Motor neuron (in vitro differentiated cells): ENCODE measurements at regions not wholly inside any gene's neighbourhood (a gene's known extent, or its start where the extent isn't known, plus 50 kb on each side); places are given as distances from the start of the nearest gene placed in this dataset.

ENCODE experiments used
- ATAC-seq, 8 experiments: fragments of 200-7000 bp; cut with Tn5 transposase; replicated peaks in 6 of 8; 2 replicates each; pipeline ENCODE4 v1.8.0; 2021; ENCODE audit warnings: mild to moderate bottlenecking in 8 of 8, moderate library complexity in 8 of 8
- H3K27ac ChIP-seq, 2 donors: fragments of 250-450 bp; sonication (Bioruptor Pico); 2 replicates each; pipeline ENCODE4 v1.9.0; 2021; ENCODE audit warnings: antibody characterized with exemption in 2 of 2, mild to moderate bottlenecking in 2 of 2, moderate library complexity in 1 of 2
- H3K4me1 ChIP-seq, 2 donors: fragments of 250-450 bp; sonication (Bioruptor Pico); replicated peaks in 1 of 2; 2 replicates each; pipeline ENCODE4 v1.6.1; 2021; ENCODE audit warnings: antibody characterized with exemption in 2 of 2, mild to moderate bottlenecking in 2 of 2, moderate library complexity in 1 of 2
- H3K4me3 ChIP-seq, 5 donors: fragments of 250-450 bp; sonication (Bioruptor Pico); 2 replicates each; pipeline ENCODE4 v1.9.0; 2021; ENCODE audit warnings: antibody characterized with exemption in 5 of 5, mild to moderate bottlenecking in 5 of 5, moderate library complexity in 4 of 5
- WGBS, 10 experiments: fragments of 450-650 bp; shearing (Covaris generic); methylation state at CpG; one replicate each; pipeline ENCODE4 v1.0.0; 2022; 5-methylcytosine and 5-hydroxymethylcytosine counted together
- in situ Hi-C, 9 experiments: fragments of 400-800 bp; cut with MboI; loops; one replicate each; pipeline ENCODE4 v1.15.0; 2021; ENCODE audit warnings: low sequenced_read_pairs in 9 of 9, low pct_unique_long_range_greater_than_20kb in 2 of 9; ENCODE audit not compliant: unreplicated experiment in 9 of 9

DNA sequence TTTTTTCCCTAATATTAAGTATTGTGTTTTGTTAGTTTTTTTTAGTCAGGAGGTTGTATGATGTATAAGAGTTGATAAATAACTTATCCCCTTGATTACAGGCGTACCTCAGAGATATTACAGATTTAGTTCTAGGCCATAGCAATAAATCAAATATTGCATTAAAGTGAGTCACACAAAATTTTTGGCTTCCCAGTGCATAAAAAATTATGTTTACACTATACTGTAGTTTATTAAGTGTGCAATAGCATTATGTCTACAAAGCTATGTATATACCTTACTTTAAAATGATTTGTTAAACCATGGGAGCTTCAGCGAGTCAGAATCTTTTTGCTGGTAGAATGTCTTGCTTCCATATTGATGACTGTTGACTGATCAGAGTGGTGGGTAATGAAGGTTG lies 1180.6 kb upstream of the CDH18 start:
- in situ Hi-C loops: no loop called here
- Histone ChIP-seq H3K27ac (no peak overlapping the region), H3K4me1 (no peaks in the 10 kb centered on the region), H3K4me3 (no peak overlapping the region)
- WGBS, 10 experiments: 0 to 100% (median 87%) methylated on average over 1 to 2 of the region's 2 CpGs; no CpG with 5 or more reads in 1 of the 10 experiments
- ATAC-seq: no peak

DNA sequence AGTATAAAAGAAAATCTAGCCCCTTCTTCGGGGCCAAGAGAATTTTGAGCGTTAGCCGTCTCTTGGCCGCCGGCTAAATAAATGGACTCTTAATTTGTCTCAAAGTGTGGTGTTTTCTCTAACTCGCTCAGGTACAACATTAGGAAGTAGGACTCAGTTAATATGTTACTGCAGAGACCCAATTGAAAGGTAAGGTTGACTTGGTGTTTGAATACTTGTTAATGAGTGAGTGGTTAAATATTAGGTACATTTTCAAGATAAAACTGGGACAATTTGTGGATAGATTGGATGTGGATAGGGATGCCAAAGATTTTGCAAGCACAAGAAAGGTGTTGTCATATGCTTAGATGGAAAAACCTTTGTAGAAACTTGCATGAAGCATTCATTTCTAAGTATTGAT lies 1177.3 kb upstream of the CDH18 start:
- 86% methylated on average over 1 of the region's 6 CpGs; no CpG with 5 or more reads in 9 of the 10 experiments for WGBS, 10 experiments
- in situ Hi-C loops: no loop called here
- Histone ChIP-seq H3K4me1 (no peaks in the 10 kb centered on the region), H3K27ac (no peak overlapping the region), H3K4me3 (no peak overlapping the region)
- no peak for ATAC-seq

DNA sequence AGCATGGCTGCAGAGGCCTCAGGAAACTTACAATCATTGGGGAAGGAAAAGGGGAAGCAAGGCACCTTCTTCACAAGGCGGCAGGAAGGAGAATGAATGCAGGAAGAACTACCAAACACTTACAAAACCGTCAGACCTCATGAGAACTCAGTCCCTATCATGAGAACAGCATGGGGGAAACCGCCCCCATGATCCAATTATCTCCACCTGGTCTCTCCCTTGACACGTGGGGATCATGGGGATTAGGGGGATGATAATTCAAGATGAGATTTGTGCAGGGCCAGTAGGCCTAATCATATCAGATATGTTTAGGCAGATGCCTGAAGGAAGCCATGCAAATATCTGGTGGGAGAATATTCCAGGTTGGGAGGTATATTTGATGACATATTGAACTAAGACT lies 1176.4 kb upstream of the CDH18 start:
- WGBS, 10 experiments: 0 to 75% (median 50%) methylated on average over 1 to 3 of the region's 4 CpGs; no CpG with 5 or more reads in 3 of the 10 experiments
- Histone ChIP-seq H3K4me3 (no peak overlapping the region), H3K27ac (no peak overlapping the region), H3K4me1 (no peaks in the 10 kb centered on the region)
- no peak for ATAC-seq
- in situ Hi-C loops: no loop called here

DNA sequence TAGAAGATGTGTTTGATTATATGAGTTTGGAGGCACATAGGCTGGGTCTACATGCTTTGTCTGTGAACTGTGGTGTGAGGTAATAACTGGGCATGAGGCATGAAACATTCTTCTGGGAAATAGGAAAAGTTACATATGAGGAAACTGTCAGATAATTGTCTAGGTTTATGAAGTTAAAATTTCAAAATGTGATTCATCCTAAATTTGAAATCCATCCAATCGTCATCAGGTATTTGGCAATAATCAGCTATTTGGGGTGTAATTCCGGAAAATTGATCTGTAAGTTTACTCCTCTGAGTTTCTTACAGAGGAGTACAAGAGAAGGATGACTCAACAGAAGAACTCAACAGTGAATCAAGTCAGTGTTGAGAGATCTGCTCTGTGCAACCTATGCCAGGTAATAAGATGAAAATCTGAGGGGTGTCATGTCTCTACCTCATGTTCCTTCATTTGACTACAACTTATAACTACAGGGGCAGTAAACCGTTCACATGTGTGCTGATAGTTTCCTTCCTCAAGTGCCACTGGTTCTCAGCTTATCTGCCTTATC lies 1171.6 kb upstream of the CDH18 start:
- in situ Hi-C loops: no loop called here
- no peak overlapping the region for H3K27ac ChIP-seq
- H3K4me3 ChIP-seq: no peak overlapping the region
- 0 to 100% (median 79%) methylated on average over 1 to 3 of the region's 3 CpGs; no CpG with 5 or more reads in 1 of the 10 experiments for WGBS, 10 experiments
- no peaks in the 10 kb centered on the region for H3K4me1 ChIP-seq
- ATAC-seq: no peak

DNA sequence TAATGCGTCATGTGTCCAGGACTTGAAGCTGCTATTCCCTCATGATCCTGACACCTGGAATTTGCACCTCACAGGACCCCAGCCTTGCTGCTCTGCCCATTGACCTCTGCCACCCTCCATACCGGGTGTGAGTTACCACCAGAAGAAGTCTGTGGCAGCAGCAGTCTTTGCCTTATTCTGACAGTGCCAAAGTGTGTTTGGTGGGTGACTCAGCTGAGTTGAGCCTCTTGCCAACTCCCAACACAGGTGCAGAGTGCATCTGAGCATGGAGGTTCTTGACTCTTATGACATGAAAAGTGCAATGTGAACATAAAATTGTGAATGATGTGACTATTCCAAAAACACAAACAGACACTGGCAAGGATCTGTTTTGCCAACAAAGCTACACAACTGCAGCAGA lies 1166.5 kb upstream of the CDH18 start:
- Histone ChIP-seq H3K4me1 (peaks cover 0 to 16% of the 10 kb centered on the region in 2 donors), H3K27ac (no peak overlapping the region), H3K4me3 (no peak overlapping the region)
- 0 to 100% (median 80%) methylated on average over 1 of the region's 2 CpGs; no CpG with 5 or more reads in 7 of the 10 experiments for WGBS, 10 experiments
- in situ Hi-C loops: no loop called here
- no peak for ATAC-seq

DNA sequence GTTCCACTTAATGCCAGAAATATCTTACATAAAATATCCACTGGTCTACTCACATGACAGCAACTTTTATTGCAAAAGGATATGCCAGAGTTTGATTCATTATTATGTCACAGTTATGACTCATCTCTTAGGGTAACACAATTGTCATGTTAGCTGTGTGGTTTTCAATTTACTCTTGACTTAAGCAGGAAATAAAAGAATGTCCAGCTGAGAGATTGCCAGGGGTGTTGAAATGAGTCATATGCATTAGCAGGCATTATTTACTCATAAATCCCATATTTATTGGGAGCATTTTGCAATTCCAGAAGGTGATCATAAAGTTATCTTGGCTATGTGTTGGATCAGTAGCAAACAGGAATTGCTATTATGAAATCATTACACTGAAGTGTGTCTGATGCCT lies 1164.6 kb upstream of the CDH18 start:
- peaks cover 0 to 16% of the 10 kb centered on the region in 2 donors for H3K4me1 ChIP-seq
- in situ Hi-C loops: no loop called here
- peak; percentile 62 to 97 (median 96) for ATAC-seq
- no peak overlapping the region for H3K4me3 ChIP-seq
- H3K27ac ChIP-seq: no peak overlapping the region

DNA sequence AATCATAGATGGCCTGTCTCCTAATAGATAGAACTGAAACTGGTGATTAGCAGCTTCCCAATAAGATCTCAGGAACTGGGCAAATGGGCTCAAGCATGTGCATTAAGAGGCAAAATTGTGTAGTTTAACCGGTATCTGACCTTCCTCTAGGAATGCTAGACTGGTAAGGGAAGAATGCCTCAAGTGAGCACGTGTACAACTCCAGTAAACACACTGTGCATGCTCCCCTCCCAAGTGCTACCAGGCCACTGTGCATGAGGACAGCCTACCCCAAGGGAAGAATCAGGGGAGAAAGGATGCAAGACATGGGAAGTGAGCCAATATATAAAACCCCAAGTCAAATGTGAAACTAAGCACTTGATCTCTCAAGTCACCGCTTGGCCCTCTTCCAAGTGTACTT lies 1157.4 kb upstream of the CDH18 start:
- no peaks in the 10 kb centered on the region for H3K4me1 ChIP-seq
- in situ Hi-C loops: no loop called here
- H3K27ac ChIP-seq: no peak overlapping the region
- H3K4me3 ChIP-seq: no peak overlapping the region
- no peak for ATAC-seq
- WGBS, 10 experiments: 7 to 100% (median 72%) methylated on average over 1 to 3 of the region's 3 CpGs

DNA sequence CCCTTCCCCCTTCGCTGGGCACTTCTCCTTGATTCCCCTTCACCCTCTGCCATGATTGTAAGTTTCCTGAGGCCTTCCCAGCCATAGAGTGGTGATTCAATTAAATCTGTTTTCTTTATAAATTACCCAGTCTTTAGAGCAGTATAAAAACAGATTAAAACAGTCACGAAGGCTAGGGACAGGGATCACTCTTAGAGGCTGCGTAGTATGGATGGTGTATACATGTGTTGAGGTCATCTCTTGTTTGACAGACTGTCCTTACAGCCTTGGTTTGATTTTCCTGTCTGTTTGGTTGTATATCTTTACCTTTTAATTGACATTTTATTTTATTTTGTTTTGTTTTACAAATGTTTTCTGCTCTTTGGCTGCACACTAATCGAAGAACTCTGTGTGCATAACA lies 1155.7 kb upstream of the CDH18 start:
- Histone ChIP-seq H3K4me1 (no peaks in the 10 kb centered on the region), H3K4me3 (no peak overlapping the region), H3K27ac (no peak overlapping the region)
- 27 to 100% (median 80%) methylated on average over 1 to 4 of the region's 4 CpGs for WGBS, 10 experiments
- no peak for ATAC-seq
- in situ Hi-C loops: no loop called here

DNA sequence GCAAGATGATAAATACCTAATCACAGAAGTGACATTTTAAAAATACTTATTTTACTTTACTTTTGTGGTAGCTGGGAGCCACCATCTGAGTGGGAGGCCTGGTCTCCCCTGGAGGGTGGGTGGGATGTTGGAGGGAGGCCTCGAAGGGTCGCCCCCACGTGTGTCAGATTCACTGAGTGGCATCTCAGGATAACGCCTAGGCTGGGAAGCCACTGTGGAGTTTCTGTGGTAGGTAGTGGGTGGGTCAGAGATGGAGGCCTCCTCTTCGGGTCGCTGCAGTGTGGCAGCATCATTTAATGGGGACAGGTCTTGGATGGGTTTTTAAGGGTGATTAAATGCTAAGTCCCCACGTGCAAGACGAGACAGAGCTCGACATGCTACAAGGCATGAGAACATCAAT lies 1154.8 kb upstream of the CDH18 start:
- 36 to 100% (median 96%) methylated on average over 1 to 7 of the region's 9 CpGs; no CpG with 5 or more reads in 7 of the 10 experiments for WGBS, 10 experiments
- in situ Hi-C loops: no loop called here
- ATAC-seq: no peak

DNA sequence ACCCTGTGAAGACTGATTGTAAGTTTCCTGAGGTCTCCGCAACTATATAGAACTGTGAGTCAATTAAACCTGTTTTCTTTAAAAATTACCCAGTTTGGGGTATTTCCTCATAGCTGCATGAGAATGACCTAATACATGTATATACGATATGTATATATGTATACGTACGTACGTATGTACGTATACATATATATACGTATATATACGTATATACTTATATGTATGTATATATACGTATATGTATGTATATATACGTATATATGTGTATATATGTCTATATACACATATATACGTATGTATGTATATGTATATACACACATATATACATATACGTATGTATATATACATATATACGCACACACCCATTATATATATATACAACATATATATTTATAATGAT lies 1153.0 kb upstream of the CDH18 start:
- 20 to 100% (median 95%) methylated on average over 1 to 11 of the region's 13 CpGs; no CpG with 5 or more reads in 1 of the 10 experiments for WGBS, 10 experiments
- no peak overlapping the region for H3K27ac ChIP-seq
- H3K4me1 ChIP-seq: no peaks in the 10 kb centered on the region
- H3K4me3 ChIP-seq: no peak overlapping the region
- no peak for ATAC-seq
- in situ Hi-C loops: no loop called here

More for the DNA sequence above, 1154.8 kb upstream of the CDH18 start:
- no peaks in the 10 kb centered on the region for H3K4me1 ChIP-seq
- H3K4me3 ChIP-seq: no peak overlapping the region
- H3K27ac ChIP-seq: no peak overlapping the region

DNA sequence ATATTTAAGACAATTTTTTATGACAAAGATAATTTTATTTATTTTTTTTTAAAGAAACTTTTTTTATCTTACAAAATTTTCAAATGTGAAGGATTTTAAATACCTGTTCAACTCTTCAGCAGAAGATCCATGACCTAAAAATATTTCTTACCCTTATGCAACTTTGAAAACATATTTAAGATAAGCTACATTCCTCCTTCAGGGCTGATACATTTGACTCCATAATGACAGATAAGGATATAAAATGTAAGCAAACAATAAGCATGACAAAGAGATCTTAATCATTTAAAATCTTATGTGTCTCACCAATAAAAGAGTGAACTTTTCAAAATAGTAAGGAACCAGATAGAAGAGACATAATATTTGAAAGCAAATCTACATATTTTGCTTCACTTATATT lies 1138.2 kb upstream of the CDH18 start:
- H3K4me3 ChIP-seq: no peak overlapping the region
- in situ Hi-C loops: no loop called here
- ATAC-seq: no peak
- H3K4me1 ChIP-seq: no peaks in the 10 kb centered on the region
- H3K27ac ChIP-seq: no peak overlapping the region

DNA sequence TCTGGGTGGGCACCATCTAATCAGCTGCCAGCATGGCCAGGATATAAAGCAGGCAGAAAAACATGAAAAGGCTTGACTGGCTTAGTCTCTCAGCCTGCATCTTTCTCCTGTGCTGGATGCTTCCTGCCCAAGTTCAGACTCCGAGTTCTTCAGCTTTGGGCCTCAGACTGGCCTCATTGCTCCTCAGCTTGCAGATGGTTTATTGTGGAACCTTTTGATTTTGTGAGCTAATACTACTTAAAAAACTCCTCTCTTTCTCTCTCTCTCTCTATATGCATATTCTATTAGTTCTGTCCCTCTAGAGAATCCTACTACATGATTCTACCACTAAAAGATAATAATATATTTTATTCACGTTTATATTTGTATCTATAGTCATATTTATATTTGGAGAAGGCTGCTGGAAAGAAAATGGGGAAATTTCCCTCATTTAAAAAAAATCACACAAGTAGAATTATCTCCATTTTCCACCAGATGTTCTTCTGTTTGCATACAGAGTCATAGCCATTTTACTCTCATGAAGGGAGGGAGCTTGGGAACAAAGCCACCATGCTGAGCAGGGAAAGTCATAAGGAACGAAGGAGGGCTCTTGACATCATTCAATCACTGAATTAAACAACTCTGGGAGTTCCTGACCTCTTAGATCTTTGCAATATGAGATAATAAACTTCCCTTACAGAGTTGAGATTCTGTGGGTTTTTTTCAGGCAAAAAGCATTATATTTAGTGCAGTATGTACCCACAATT lies 1137.4 kb upstream of the CDH18 start:
- H3K4me3 ChIP-seq: no peak overlapping the region
- in situ Hi-C loops: no loop called here
- 3 to 100% (median 58%) methylated on average over 1 to 3 of the region's 3 CpGs; no CpG with 5 or more reads in 1 of the 10 experiments for WGBS, 10 experiments
- H3K4me1 ChIP-seq: no peaks in the 10 kb centered on the region
- peak in 2 of 8 experiments; percentile 50 to 82 for ATAC-seq
- no peak overlapping the region for H3K27ac ChIP-seq

DNA sequence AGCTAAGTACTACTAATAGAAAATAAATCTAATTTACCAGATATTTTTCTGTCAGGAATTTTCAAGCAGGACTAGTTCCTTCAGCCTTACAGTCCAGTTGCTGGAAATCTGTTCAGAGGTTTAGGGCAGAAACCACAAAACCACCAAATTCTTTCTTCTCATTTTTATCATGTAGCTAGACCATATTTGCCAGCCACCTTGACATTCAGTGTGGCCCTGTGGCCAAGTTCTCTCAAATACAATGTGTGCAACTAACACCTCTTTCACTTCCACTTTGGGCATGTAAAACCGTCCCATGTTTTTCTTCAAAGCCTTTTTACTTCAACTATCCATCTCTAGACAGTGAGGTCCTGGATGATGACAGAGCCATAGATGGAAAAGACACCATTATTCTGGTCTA lies 1133.2 kb upstream of the CDH18 start:
- WGBS, 10 experiments: 0 to 89% (median 60%) methylated on average over 1 of the region's 1 CpG; no CpG with 5 or more reads in 4 of the 10 experiments
- no peak for ATAC-seq
- no peaks in the 10 kb centered on the region for H3K4me1 ChIP-seq
- no peak overlapping the region for H3K27ac ChIP-seq
- no peak overlapping the region for H3K4me3 ChIP-seq
- in situ Hi-C loops: no loop called here

DNA sequence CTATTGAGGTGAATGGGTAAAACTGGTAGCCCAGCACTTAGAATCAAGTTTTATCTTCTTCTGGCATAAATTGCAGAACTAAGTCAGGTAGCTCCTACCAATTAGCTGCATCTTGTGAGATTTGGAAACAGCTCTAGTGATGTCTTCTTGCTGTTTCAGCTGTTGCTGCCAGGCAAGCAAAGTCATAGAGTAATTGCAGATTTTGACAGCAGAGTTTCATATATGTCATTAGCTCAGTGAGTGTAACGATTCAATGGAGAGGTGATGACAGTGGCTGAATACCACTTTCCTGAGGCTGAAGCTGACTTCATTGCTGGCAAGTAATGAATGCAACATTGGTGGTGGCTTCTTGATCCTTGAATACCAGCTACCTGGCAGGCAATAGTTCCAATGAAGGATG lies 1109.7 kb upstream of the CDH18 start:
- 0 to 100% (median 86%) methylated on average over 1 of the region's 1 CpG; no CpG with 5 or more reads in 4 of the 10 experiments for WGBS, 10 experiments

More for the DNA sequence above, 1109.7 kb upstream of the CDH18 start:
- no peak for ATAC-seq
- no peaks in the 10 kb centered on the region for H3K4me1 ChIP-seq
- H3K4me3 ChIP-seq: no peak overlapping the region
- H3K27ac ChIP-seq: no peak overlapping the region
- in situ Hi-C loops: no loop called here
